ENCODE measurements at regions not wholly inside any gene's neighbourhood (a gene's known extent, or its start where the extent isn't known, plus 50 kb on each side); places are given as distances from the start of the nearest gene placed in this dataset.
"Not testable (repeated sequence)": the region's sequence is repeated elsewhere in the genome, so short reads cannot be mapped to it uniquely, and the experiment has no call there.

GRCh38 chr20:56710125-56710524, 81.0 kb downstream of the TFAP2C start:
- TF ChIP-seq TAF1 (IDR thresholded peaks at IDR 0.05; ENCODE audit: borderline replicate concordance, low read depth, low read length): no peak
- no peak for TF ChIP-seq POLR2AphosphoS5 (IDR thresholded peaks at IDR 0.05; ENCODE audit: low read depth, low read length)
- TF ChIP-seq POLR2A (IDR thresholded peaks at IDR 0.05; ENCODE audit: low read depth, low read length): no peak
- FAIRE-seq (no peak), DNase-seq (ENCODE audit: insufficient read length) (no peak)

GRCh38 chr20:56710577-56710976, 81.5 kb downstream of the TFAP2C start:
- DNase-seq (ENCODE audit: insufficient read length); FAIRE-seq: not testable (repeated sequence)

- TF ChIP-seq POLR2AphosphoS5 (IDR thresholded peaks at IDR 0.05; ENCODE audit: low read depth, low read length) (no peak), TAF1 (IDR thresholded peaks at IDR 0.05; ENCODE audit: borderline replicate concordance, low read depth, low read length) (no peak), POLR2A (IDR thresholded peaks at IDR 0.05; ENCODE audit: low read depth, low read length) (no peak)
- FAIRE-seq (no peak), DNase-seq (ENCODE audit: insufficient read length) (no peak)
Measured at GRCh38 chr20:56711018-56711417, 81.9 kb downstream of the TFAP2C start.

GRCh38 chr20:56715309-56715708, 86.2 kb downstream of the TFAP2C start:
- no peak for TF ChIP-seq POLR2AphosphoS5 (IDR thresholded peaks at IDR 0.05; ENCODE audit: low read depth, low read length)
- TF ChIP-seq TAF1 (IDR thresholded peaks at IDR 0.05; ENCODE audit: borderline replicate concordance, low read depth, low read length): no peak
- no peak for TF ChIP-seq POLR2A (IDR thresholded peaks at IDR 0.05; ENCODE audit: low read depth, low read length)
- DNase-seq (ENCODE audit: insufficient read length): no peak
- no peak for FAIRE-seq

DNA sequence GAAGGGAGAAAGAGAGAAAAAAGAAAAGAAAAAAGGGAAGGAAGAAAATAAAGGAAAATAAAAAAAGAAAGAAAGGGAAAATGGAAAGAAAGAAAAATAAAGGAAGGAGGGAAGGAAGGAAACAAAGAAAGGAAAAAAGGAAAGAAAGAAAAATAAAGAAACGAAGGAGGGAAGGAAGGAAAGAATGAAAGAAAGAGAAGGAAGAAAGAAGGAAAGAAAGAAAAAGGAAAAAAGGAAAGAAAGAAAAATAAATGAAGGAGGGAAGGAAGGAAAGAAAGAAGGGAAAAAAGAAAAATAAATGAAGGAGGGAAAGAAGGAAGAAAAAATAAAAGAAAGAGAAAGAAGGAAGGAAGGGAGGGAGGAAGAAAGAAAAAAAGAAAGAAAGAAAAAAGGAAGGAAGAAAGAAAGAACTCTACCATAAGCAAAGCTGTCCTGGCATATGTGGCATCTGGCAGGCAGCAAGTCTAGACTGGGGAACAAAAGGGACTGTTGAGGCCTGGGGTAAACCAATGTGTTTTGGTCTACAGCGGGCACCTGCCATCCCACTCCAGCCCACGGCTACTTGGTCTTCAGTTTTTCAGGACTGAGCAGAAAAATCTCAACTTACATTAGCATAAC, 86.9 kb downstream of the TFAP2C start:
- TF ChIP-seq POLR2AphosphoS5 (IDR thresholded peaks at IDR 0.05; ENCODE audit: low read depth, low read length): no peak
- no peak for TF ChIP-seq TAF1 (IDR thresholded peaks at IDR 0.05; ENCODE audit: borderline replicate concordance, low read depth, low read length)
- no peak for TF ChIP-seq POLR2A (IDR thresholded peaks at IDR 0.05; ENCODE audit: low read depth, low read length)
- FAIRE-seq (no peak), DNase-seq (ENCODE audit: insufficient read length) (no peak)

DNA sequence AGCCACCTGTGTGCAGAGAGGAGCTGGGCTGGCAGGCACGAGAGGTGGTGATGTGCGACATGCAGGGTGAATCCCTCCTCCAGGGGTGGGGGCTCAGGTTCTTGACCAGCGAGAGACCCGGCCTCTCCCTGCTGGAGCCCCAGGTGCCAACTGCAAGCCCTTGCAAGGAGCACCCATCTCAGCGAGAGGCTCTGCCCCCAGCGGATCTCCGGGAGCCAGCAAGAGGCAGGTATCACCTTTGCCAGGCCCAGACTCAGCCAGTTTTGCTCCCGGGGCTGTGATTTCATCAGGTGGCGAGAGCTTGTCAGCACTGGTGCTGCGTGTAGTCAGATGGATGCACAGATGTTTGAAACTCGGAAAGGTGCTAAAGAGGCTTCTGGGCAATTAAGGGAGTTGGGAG, 87.7 kb downstream of the TFAP2C start:
- no peak for DNase-seq (ENCODE audit: insufficient read length)
- no peak for TF ChIP-seq TAF1 (IDR thresholded peaks at IDR 0.05; ENCODE audit: borderline replicate concordance, low read depth, low read length)
- TF ChIP-seq POLR2AphosphoS5 (IDR thresholded peaks at IDR 0.05; ENCODE audit: low read depth, low read length): no peak
- TF ChIP-seq POLR2A (IDR thresholded peaks at IDR 0.05; ENCODE audit: low read depth, low read length): no peak
- FAIRE-seq: no peak

DNA sequence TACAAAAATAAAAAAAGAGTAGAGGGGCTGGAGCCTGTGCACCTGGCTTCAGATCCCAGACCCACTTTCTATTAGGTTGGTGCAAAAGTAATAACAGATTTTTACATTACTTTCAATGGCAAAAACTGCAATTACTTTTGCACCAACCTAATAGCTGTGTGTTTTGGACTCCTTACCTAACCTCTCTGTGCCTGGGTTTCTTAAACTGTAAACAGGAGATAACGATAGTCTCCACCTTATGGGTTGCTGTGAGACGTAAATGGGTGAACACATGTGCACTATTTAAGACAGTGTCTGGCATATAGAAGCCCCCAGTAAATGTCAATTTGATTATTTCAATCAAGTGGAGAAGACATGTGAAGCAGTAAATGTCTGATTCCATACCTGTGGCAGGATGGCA, 89.7 kb downstream of the TFAP2C start:
- no peak for TF ChIP-seq TAF1 (IDR thresholded peaks at IDR 0.05; ENCODE audit: borderline replicate concordance, low read depth, low read length)
- no peak for TF ChIP-seq POLR2A (IDR thresholded peaks at IDR 0.05; ENCODE audit: low read depth, low read length)
- no peak for TF ChIP-seq POLR2AphosphoS5 (IDR thresholded peaks at IDR 0.05; ENCODE audit: low read depth, low read length)
- FAIRE-seq (no peak), DNase-seq (ENCODE audit: insufficient read length) (no peak)

DNA sequence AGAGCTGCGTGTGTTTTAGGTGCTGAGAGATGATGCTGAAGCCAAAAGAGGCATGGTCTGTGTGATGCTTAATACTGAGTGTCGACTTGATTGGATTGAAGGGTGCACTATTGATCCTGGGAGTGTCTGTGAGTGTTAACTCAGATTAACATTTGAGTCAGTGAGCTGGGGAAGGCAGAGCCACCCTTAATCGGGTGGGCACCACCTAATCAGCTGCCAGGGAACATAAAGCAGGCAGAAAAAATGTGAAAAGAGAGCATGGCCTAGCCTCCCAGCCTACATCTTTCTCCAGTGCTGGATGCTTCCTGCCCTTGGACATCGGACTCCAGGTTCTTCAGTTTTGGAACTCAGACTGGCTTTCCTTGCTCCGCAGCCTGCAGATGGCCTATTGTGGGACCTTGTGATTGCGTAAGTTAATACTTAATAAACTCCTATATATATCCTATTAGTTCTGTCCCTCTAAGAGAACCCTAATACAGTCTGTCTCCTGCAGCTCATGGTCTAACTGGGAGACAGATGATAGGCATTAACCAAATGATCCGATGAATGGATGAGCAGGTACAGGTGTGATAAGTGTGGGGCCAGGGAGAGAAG, 91.6 kb downstream of the TFAP2C start:
- no peak for DNase-seq (ENCODE audit: insufficient read length)
- no peak for FAIRE-seq
- no peak for TF ChIP-seq POLR2A (IDR thresholded peaks at IDR 0.05; ENCODE audit: low read depth, low read length)
- TF ChIP-seq POLR2AphosphoS5 (IDR thresholded peaks at IDR 0.05; ENCODE audit: low read depth, low read length): no peak
- no peak for TF ChIP-seq TAF1 (IDR thresholded peaks at IDR 0.05; ENCODE audit: borderline replicate concordance, low read depth, low read length)

- TF ChIP-seq POLR2AphosphoS5 (IDR thresholded peaks at IDR 0.05; ENCODE audit: low read depth, low read length) (no peak), TAF1 (IDR thresholded peaks at IDR 0.05; ENCODE audit: borderline replicate concordance, low read depth, low read length) (no peak), POLR2A (IDR thresholded peaks at IDR 0.05; ENCODE audit: low read depth, low read length) (no peak)
- FAIRE-seq: no peak
- DNase-seq (ENCODE audit: insufficient read length): no peak
Measured at GRCh38 chr20:56722042-56722441, 92.9 kb downstream of the TFAP2C start.

- DNase-seq (ENCODE audit: insufficient read length) (no peak), FAIRE-seq (no peak)
- TF ChIP-seq POLR2A (IDR thresholded peaks at IDR 0.05; ENCODE audit: low read depth, low read length) (no peak), POLR2AphosphoS5 (IDR thresholded peaks at IDR 0.05; ENCODE audit: low read depth, low read length) (no peak), TAF1 (IDR thresholded peaks at IDR 0.05; ENCODE audit: borderline replicate concordance, low read depth, low read length) (no peak)
Measured at GRCh38 chr20:56723331-56723730, 94.2 kb downstream of the TFAP2C start.

- FAIRE-seq: no peak
- DNase-seq (ENCODE audit: insufficient read length): no peak
- no peak for TF ChIP-seq POLR2AphosphoS5 (IDR thresholded peaks at IDR 0.05; ENCODE audit: low read depth, low read length)
- TF ChIP-seq POLR2A (IDR thresholded peaks at IDR 0.05; ENCODE audit: low read depth, low read length): no peak
- TF ChIP-seq TAF1 (IDR thresholded peaks at IDR 0.05; ENCODE audit: borderline replicate concordance, low read depth, low read length): no peak
Measured at GRCh38 chr20:56724241-56724757, 95.2 kb downstream of the TFAP2C start.

GRCh38 chr20:56730003-56730402, 100.9 kb downstream of the TFAP2C start:
- FAIRE-seq (no peak), DNase-seq (ENCODE audit: insufficient read length) (no peak)

More at GRCh38 chr20:56730003-56730402, 100.9 kb downstream of the TFAP2C start:
- TF ChIP-seq POLR2AphosphoS5 (IDR thresholded peaks at IDR 0.05; ENCODE audit: low read depth, low read length) (no peak), POLR2A (IDR thresholded peaks at IDR 0.05; ENCODE audit: low read depth, low read length) (no peak), TAF1 (IDR thresholded peaks at IDR 0.05; ENCODE audit: borderline replicate concordance, low read depth, low read length) (no peak)
